ENCODE measurements at regions not wholly inside any gene's neighbourhood (a gene's known extent, or its start where the extent isn't known, plus 50 kb on each side); places are given as distances from the start of the nearest gene placed in this dataset.

- no peak for DNase-seq
These were observed 678.8 kb upstream of the NR3C2 start for GRCh38 chr4:149121023-149121404.

DNA sequence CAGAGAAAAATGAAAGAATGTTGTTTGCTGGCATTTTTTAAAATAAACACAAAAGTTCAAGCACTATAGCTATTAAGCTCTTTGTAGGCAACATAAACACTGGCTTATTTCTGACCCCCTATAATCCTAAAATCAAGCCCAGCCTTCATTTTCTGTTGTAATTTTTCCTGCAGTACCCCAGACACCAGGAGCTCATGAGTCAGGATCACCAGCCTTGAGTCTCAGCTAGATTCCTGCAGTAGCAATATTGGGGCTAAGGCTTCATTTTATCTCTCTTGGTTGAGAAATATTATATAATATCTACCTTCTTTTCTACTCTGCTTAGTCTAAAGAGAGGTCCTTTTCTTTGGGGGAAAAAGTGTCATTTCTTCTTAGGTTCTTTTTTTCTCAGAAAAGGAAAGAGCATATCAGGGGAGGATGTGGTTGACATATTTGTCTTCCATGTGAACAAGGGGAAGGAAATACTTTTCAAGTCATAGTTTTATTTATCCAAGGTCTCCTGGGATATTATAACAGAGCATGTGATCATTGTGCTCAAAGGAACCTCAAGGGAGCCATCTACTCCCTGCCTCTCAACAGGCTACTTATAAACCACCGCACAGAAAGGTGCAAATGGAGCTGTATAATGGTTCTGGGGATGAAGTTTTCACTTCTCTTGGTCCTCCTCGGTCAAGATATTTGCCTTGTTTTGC lies 678.3 kb upstream of the NR3C2 start:
- DNase-seq: no peak

DNA sequence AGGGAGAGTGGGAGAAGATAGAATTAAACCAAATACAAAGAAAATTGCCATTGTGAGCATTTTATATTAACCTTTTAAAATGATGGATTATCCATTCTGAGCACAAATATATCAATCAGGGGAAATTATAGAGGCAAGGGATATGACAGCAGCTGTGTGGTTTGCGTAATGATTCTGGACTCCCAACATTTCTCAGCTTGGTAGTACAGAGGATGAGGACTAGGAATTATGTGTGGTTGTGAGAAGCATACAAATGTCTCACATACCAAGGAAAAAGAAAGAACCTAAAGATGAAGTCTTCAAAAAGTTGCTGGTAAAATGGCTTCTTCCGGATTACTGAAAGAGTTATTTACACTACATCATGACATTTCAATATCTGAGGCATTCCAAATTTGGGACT lies 674.6 kb upstream of the NR3C2 start:
- DNase-seq: no peak

DNA sequence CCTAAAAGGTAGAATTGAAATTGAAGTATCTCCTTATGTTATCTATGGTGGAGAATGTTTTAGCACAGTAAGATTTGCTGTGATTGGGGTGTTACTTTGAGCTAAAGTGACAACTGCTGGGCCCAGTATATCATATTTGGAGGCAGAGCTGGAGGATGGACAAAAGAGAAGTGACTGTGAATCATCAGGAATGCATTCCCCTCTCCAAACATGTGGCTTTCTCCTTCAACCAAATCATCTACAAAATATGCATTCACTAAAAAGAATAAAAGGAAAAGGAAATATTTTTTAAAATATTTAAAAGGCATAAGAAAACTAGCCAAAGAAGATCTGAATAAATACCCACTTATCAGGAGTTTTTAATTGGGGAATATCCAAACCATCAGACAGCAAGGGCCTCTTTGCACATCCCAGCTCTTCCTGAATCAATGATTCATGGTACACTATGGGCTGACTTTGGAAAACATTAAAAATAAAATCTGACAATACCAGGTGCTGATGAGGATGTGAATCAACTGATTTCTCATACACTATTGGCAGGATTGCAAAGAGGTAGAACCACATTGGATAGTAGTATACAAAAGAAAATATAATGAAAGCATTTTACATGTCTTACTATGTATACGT lies 671.7 kb upstream of the NR3C2 start:
- DNase-seq: no peak

DNA sequence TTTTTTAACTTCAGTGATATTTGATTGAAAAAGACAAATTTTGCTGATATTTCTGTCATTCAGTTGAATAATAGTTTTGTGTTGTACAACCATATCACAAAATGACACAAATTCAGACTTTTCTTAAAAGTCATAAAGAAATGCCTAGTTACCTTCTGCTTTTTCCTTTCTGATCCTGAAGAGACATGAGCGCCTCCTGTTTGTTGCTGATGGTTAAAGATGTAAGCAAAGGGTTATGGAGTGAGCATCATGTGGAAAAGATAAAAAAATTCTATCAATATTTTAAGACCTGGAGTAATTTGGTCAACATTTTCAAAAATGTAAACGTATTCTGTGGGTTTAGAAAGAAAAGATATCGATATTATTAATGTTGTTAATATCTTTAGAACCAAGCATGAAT lies 669.9 kb upstream of the NR3C2 start:
- no peak for DNase-seq

- DNase-seq: no peak
These were observed 668.3 kb upstream of the NR3C2 start for GRCh38 chr4:149110481-149110880.

GRCh38 chr4:149108626-149109025 lies 666.4 kb upstream of the NR3C2 start:
- no peak for DNase-seq

GRCh38 chr4:149102765-149103164 lies 660.6 kb upstream of the NR3C2 start:
- DNase-seq: no peak

DNA sequence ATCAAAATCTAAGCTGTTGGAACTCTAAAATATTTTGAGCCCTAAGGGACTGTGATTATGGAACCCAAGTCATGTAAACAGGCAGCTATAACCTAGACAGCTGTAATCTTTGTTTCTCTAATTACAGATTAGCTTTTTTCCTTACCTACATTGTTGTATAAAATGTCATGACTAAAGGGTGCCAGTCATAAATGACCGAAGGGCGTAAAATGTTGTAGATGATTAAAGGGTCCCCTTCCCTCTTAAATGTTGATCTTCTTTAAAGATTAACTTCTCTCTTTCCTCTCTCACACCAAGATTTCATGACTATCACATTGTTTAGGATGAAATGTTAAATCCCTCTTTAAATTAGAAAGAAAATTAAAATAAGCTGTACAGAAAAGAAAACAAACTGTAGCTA lies 659.4 kb upstream of the NR3C2 start:
- no peak for DNase-seq

DNA sequence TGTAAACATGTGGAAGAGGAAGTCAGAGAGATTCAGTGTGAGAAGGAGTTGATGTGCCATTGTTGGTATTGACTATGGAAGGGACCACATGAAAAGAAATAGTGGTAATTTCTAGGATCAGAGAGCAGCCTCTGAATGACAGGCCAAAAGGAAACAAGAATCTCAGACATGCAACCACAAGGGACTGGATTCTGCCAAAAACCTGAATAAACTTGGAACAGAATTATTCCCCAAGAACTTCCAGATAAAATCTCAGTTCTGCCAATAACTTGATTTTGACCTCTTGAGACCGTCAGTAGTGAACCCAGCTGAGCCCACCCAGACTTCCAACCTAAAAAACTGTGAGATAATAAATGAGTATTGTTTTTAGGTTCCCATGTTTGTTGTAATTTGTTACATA lies 653.6 kb upstream of the NR3C2 start:
- no peak for DNase-seq

GRCh38 chr4:149095001-149095400 lies 652.8 kb upstream of the NR3C2 start:
- DNase-seq: no peak

DNA sequence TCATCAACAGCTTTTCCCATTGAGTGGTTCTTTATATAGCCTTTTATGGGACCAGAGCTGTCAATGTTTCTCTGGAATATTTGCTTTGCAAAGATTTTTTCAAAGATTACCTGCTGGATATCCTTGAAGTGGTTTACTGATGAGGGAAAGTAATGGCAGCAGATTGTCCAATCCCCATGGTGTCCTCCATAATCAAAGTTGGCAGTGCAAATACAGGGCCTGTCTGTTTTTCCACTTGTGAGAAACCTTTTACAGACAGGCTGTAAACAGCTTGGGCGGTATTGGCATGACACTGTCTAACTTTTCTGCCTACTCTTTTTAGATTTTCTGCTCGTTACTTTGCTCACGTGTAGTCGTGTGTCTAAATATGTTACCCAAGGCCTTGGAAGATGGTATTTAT lies 641.9 kb upstream of the NR3C2 start:
- DNase-seq: no peak

GRCh38 chr4:149077181-149077580 lies 635.0 kb upstream of the NR3C2 start:
- DNase-seq: no peak

DNA sequence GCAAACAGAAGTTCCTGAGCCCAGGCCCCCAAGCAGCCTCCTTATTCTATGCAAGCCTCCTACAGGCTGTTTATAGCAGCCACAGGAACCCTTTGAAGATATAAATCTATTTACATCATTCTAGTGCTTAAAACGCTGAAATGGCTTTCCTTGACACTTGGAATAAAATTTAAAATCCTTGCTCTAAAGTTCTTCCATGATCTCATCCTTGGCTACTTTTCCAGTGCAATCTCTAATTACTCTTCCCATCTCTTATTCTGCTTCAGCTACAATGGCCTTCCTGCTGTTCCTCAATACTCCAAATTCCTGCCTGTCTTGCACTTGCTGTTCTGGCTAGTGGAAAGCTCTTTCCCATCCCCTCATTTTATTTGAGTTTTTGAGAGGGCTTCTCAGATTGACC lies 634.2 kb upstream of the NR3C2 start:
- DNase-seq: no peak

DNA sequence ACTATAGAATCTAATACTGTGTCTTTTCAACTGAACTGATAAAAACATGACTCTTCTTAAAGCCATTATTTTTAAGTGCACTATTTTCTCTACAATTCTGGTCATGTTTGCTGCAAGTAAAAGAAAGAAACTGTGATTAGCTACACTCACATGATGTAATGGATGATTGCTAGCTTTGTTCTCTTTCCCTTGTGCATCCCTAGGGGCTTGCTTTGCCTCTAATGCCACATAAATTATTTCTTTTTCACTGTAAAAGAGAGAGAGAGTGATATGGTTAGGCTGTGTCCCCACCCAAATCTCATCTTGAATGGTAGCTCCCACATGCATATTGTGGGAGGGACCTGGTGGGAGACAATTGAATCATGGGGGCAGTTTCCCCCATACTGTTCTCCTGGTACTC lies 630.2 kb upstream of the NR3C2 start:
- DNase-seq: no peak

- no peak for DNase-seq
These were observed 623.5 kb upstream of the NR3C2 start for GRCh38 chr4:149065753-149066152.

- no peak for DNase-seq
These were observed 620.8 kb upstream of the NR3C2 start for GRCh38 chr4:149062997-149063396.

- no peak for DNase-seq
These were observed 615.4 kb upstream of the NR3C2 start for GRCh38 chr4:149057594-149057993.

DNA sequence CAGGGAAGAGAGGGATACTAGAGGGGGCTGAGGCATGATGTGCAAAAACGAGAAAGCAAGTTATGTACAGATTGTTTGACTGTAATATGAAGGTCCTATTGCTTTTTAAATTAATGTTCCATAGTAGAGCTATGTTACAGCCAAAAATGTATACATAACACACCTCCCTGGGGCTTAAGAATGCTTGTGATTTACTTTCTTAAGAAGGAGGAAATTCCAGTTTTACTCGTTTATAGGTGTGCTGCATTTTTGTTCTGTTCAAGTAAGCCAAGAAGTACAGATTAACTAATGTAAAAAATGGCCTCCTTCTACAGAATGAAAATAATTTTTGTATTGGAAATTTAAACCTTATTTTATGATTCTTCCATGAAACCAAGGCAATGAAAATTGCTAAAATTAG lies 614.4 kb upstream of the NR3C2 start:
- DNase-seq: no peak

DNA sequence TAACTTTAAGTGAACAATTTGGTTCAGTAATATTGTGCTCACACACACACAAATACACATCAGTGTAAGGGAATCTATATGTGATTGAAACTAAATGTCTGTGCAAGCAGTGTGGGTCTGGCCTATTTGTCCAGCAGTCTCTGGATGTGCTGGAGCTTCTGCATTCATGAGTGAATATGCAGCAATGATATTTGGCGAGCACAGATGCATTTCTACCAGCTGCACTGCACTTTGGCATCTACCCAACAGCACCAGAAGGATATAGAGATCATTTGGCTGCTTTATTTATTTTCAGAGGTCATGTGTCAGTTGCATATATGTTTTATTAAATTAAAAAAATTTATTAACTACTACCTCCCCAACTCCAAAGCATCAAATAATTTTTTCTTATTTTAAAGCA lies 613.4 kb upstream of the NR3C2 start:
- DNase-seq: no peak

GRCh38 chr4:149050840-149051239 lies 608.6 kb upstream of the NR3C2 start:
- no peak for DNase-seq

DNA sequence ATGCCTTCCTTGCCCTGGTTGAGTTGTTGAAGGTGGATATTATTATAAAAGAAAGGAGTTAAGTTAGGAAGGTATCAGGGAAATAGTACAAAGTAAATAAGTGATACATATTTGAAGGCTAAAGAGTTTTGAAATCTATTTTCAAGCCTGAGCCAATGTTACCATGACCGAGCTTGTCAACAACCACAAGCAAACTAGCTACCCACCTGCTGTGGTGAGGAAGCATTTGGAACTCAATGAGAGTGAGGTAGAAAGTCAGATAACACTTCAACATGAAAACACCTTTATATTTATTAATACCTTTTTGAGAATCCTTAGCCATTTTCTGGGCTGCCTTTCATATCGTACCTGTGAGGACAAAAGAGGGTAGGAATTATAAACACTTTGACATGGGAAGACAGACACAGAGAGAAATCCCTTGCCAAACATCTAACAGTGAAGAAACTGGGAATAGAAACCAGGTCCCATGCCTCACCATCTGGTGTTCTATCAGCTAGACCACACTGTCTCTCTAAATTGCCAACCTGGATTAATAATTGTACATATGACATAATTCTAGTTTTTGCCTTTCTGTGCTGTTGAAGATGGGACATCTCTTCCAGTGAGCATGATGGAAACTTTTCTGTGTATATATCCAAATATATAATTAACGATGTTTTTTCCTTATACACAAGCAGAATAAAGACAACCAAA lies 606.4 kb upstream of the NR3C2 start:
- no peak for DNase-seq

GRCh38 chr4:149047368-149047767 lies 605.2 kb upstream of the NR3C2 start:
- no peak for DNase-seq
